Dendritic cell treated with granulocyte-macrophage colony-stimulating factor and Interleukin-4, amounts not matched to agents 40 ng/mL and 50 ng/mL, for 4 days (primary cell): ENCODE measurements at regions not wholly inside any gene's neighbourhood (a gene's known extent, or its start where the extent isn't known, plus 50 kb on each side); places are given as distances from the start of the nearest gene placed in this dataset.

Source experiments
- H3K27ac Mint-ChIP-seq: one replicate; pipeline ENCODE4 v1.8.0; 2022; ENCODE audit warnings: mild to moderate bottlenecking, mixed read lengths
- H3K27me3 Mint-ChIP-seq: one replicate; pipeline ENCODE4 v1.8.0; 2022; ENCODE audit warnings: mild to moderate bottlenecking, mixed read lengths
- H3K36me3 Mint-ChIP-seq: one replicate; pipeline ENCODE4 v1.8.0; 2022; ENCODE audit warnings: low read depth, mixed read lengths
- H3K4me1 Mint-ChIP-seq: one replicate; pipeline ENCODE4 v1.8.0; 2022; ENCODE audit warnings: low read depth, mixed read lengths
- H3K4me3 Mint-ChIP-seq: one replicate; pipeline ENCODE4 v1.8.0; 2022; ENCODE audit warnings: mild to moderate bottlenecking, moderate library complexity, mixed read lengths
- H3K9me3 Mint-ChIP-seq: one replicate; pipeline ENCODE4 v1.8.0; 2022; ENCODE audit warnings: mixed read lengths
- intact Hi-C: fragments of 100-400 bp; cut with micrococcal nuclease; formaldehyde crosslinking; loops from one replicate; pipeline ENCODE4 v1.15.0; 2022

- Mint-ChIP-seq H3K27ac (no peak overlapping the region), H3K27me3 (no peaks in the 10 kb centered on the region), H3K36me3 (no peaks in the 10 kb centered on the region), H3K4me3 (no peak overlapping the region), H3K9me3 (peaks cover 4% of the 10 kb centered on the region), H3K4me1 (no peaks in the 10 kb centered on the region)
- intact Hi-C loops: no loop called here
Measured at GRCh38 chr5:57551251-57551650, 68.6 kb upstream of the ACTBL2 start.

- intact Hi-C loops: no loop called here
- no peaks in the 10 kb centered on the region for H3K36me3 Mint-ChIP-seq
- no peak overlapping the region for H3K4me3 Mint-ChIP-seq
- H3K27me3 Mint-ChIP-seq: no peaks in the 10 kb centered on the region
- no peaks in the 10 kb centered on the region for H3K9me3 Mint-ChIP-seq
- H3K4me1 Mint-ChIP-seq: no peaks in the 10 kb centered on the region
- H3K27ac Mint-ChIP-seq: no peak overlapping the region
Measured at GRCh38 chr5:57550132-57550531, 67.5 kb upstream of the ACTBL2 start.

GRCh38 chr5:57549566-57549965 lies 67.0 kb upstream of the ACTBL2 start:
- Mint-ChIP-seq H3K4me3 (no peak overlapping the region), H3K27ac (no peak overlapping the region), H3K4me1 (no peaks in the 10 kb centered on the region), H3K9me3 (no peaks in the 10 kb centered on the region), H3K27me3 (no peaks in the 10 kb centered on the region), H3K36me3 (no peaks in the 10 kb centered on the region)
- intact Hi-C loops: no loop called here

- Mint-ChIP-seq H3K36me3 (no peaks in the 10 kb centered on the region), H3K27ac (no peak overlapping the region), H3K9me3 (no peaks in the 10 kb centered on the region), H3K4me1 (no peaks in the 10 kb centered on the region), H3K27me3 (no peaks in the 10 kb centered on the region), H3K4me3 (no peak overlapping the region)
- intact Hi-C loops: no loop called here
Measured at GRCh38 chr5:57540823-57541222, 58.2 kb upstream of the ACTBL2 start.

- intact Hi-C loops: no loop called here
- no peak overlapping the region for H3K4me3 Mint-ChIP-seq
- H3K36me3 Mint-ChIP-seq: no peaks in the 10 kb centered on the region
- no peaks in the 10 kb centered on the region for H3K4me1 Mint-ChIP-seq
- no peaks in the 10 kb centered on the region for H3K27me3 Mint-ChIP-seq
- H3K9me3 Mint-ChIP-seq: no peaks in the 10 kb centered on the region
- no peak overlapping the region for H3K27ac Mint-ChIP-seq
Measured at GRCh38 chr5:57539281-57539701, 56.7 kb upstream of the ACTBL2 start.

- Mint-ChIP-seq H3K27me3 (no peaks in the 10 kb centered on the region), H3K9me3 (no peaks in the 10 kb centered on the region), H3K27ac (no peak overlapping the region), H3K4me3 (no peak overlapping the region), H3K4me1 (no peaks in the 10 kb centered on the region), H3K36me3 (no peaks in the 10 kb centered on the region)
- intact Hi-C loops: no loop called here
Measured at GRCh38 chr5:57538341-57538955, 55.8 kb upstream of the ACTBL2 start.

GRCh38 chr5:57537811-57538210 lies 55.2 kb upstream of the ACTBL2 start:
- Mint-ChIP-seq H3K4me1 (no peaks in the 10 kb centered on the region), H3K9me3 (no peaks in the 10 kb centered on the region), H3K27ac (no peak overlapping the region), H3K27me3 (no peaks in the 10 kb centered on the region), H3K4me3 (no peak overlapping the region), H3K36me3 (no peaks in the 10 kb centered on the region)
- intact Hi-C loops: no loop called here

GRCh38 chr5:57532513-57533497 lies 50.2 kb upstream of the ACTBL2 start:
- H3K4me3 Mint-ChIP-seq: no peak overlapping the region
- no peaks in the 10 kb centered on the region for H3K36me3 Mint-ChIP-seq
- no peaks in the 10 kb centered on the region for H3K9me3 Mint-ChIP-seq
- H3K27me3 Mint-ChIP-seq: no peaks in the 10 kb centered on the region
- H3K27ac Mint-ChIP-seq: no peak overlapping the region
- intact Hi-C loops: no loop called here
- no peaks in the 10 kb centered on the region for H3K4me1 Mint-ChIP-seq
